PFSK-1 (cell line): ENCODE measurements at regions not wholly inside any gene's neighbourhood (a gene's known extent, or its start where the extent isn't known, plus 50 kb on each side); places are given as distances from the start of the nearest gene placed in this dataset.

Experiments
- FOXP2 ChIP-seq: optimal IDR thresholded peaks from 2 replicates; pipeline ENCODE3; 2011; ENCODE audit warnings: borderline replicate concordance, control low read depth, inconsistent platforms; ENCODE audit not compliant: insufficient read depth; ENCODE audit errors: extremely low read length, extremely low read depth
- POLR2AphosphoS5 ChIP-seq: IDR thresholded peaks from 2 replicates; pipeline ENCODE4 v1.6.1; 2012; ENCODE audit warnings: low read depth, mild to moderate bottlenecking, control low read depth, low read length, moderate library complexity
- REST ChIP-seq, 2 experiments: IDR thresholded peaks; 2 replicates each; pipeline versions ENCODE4 v1.6.1 to v1.8.0; 2011 to 2012; ENCODE audit warnings: low read depth in 2 of 2, low read length in 2 of 2, control low read depth in 1 of 2, inconsistent platforms in 1 of 2, mild to moderate bottlenecking in 1 of 2, moderate library complexity in 1 of 2; ENCODE audit not compliant: insufficient read depth in 1 of 2
- SIN3A ChIP-seq: IDR thresholded peaks from 2 replicates; pipeline ENCODE4 v1.6.1; 2012; ENCODE audit warnings: mild to moderate bottlenecking, low read length, moderate library complexity, borderline replicate concordance; ENCODE audit not compliant: insufficient read depth
- TAF1 ChIP-seq: IDR thresholded peaks from 2 replicates; pipeline ENCODE4 v1.6.1; 2012; ENCODE audit warnings: low read length, control low read depth, borderline replicate concordance; ENCODE audit not compliant: insufficient read depth

GRCh38 chr6:169081248-169081647 is 172.4 kb downstream of the THBS2 start:
- TF ChIP-seq TAF1, result no peak
- TF ChIP-seq REST (IDR thresholded peaks at IDR 0.05; ENCODE audit: insufficient read depth in 1 of 2, low read depth in 2 of 2, low read length in 2 of 2), result no peak
- no peak for TF ChIP-seq POLR2AphosphoS5
- TF ChIP-seq FOXP2, result no peak

- no peak for TF ChIP-seq FOXP2
- no peak for TF ChIP-seq SIN3A
- TF ChIP-seq REST (IDR thresholded peaks at IDR 0.05; ENCODE audit: insufficient read depth in 1 of 2, low read depth in 2 of 2, low read length in 2 of 2), result no peak
These were observed 174.0 kb downstream of the THBS2 start for GRCh38 chr6:169079650-169080049.

- TF ChIP-seq POLR2AphosphoS5 (no peak), FOXP2 (no peak), TAF1 (no peak), SIN3A (no peak), REST (IDR thresholded peaks at IDR 0.05; ENCODE audit: insufficient read depth in 1 of 2, low read depth in 2 of 2, low read length in 2 of 2) (no peak)
These were observed 175.1 kb downstream of the THBS2 start for GRCh38 chr6:169078399-169079145.

GRCh38 chr6:169075915-169076654 is 177.6 kb downstream of the THBS2 start:
- TF ChIP-seq FOXP2, result no peak
- TF ChIP-seq POLR2AphosphoS5, result no peak
- no peak for TF ChIP-seq REST (IDR thresholded peaks at IDR 0.05; ENCODE audit: insufficient read depth in 1 of 2, low read depth in 2 of 2, low read length in 2 of 2)
- no peak for TF ChIP-seq SIN3A
- no peak for TF ChIP-seq TAF1
